PC-3 (cell line): ENCODE measurements at regions not wholly inside any gene's neighbourhood (a gene's known extent, or its start where the extent isn't known, plus 50 kb on each side); places are given as distances from the start of the nearest gene placed in this dataset.

Experiments
- CTCF ChIP-seq: fragments of 300-600 bp; sonication (generic); conservative IDR thresholded peaks from 2 replicates; pipeline ENCODE4 v1.5.1; 2017; ENCODE audit warnings: antibody characterized with exemption, low read depth, mild to moderate bottlenecking, low read length
- EZH2 ChIP-seq: fragments of 300-600 bp; sonication (generic); IDR thresholded peaks from one replicate; pipeline ENCODE4 v1.6.1; 2017; ENCODE audit warnings: antibody characterized with exemption, mild to moderate bottlenecking, low read length; ENCODE audit not compliant: unreplicated experiment

GRCh38 chr18:73670524-73670923 lies 477.1 kb downstream of the FBXO15 start:
- TF ChIP-seq EZH2: no peak
- no peak for TF ChIP-seq CTCF
